Ovary (tissue), 3 donors: ENCODE measurements at regions not wholly inside any gene's neighbourhood (a gene's known extent, or its start where the extent isn't known, plus 50 kb on each side); places are given as distances from the start of the nearest gene placed in this dataset.

ENCODE experiments used
- CTCF ChIP-seq, 3 donors: fragments of 450-650 bp in 2 of 3; fragments of 200-600 bp in 1 of 3; IDR thresholded peaks; one replicate each; pipeline versions ENCODE4 v1.5.1 to v1.8.0; 2016 to 2022; ENCODE audit warnings: antibody characterized with exemption in 3 of 3, mild to moderate bottlenecking in 1 of 3
- EP300 ChIP-seq: sonication (generic); formaldehyde crosslinking; IDR thresholded peaks from one replicate; pipeline ENCODE4 v1.6.1; 2017; ENCODE audit warnings: antibody characterized with exemption
- POLR2A ChIP-seq: fragments of 450-650 bp; IDR thresholded peaks from one replicate; pipeline ENCODE4 v1.6.1; 2017; ENCODE audit warnings: antibody characterized with exemption, mild to moderate bottlenecking, moderate library complexity
- donor health status: DM: no; HTN: no; CAD: no.

- TF ChIP-seq CTCF (IDR thresholded peaks at IDR 0.05) (no peak), POLR2A (no peak), EP300 (no peak)
These were observed 115.8 kb upstream of the WNT4 start for GRCh38 chr1:22258698-22259097.
